Stimulated activated CD8-positive, alpha-beta memory T cell treated with anti-CD3 and anti-CD28 coated beads, Interleukin-15, amount 100 ng/mL, for 24 hours (primary cell): ENCODE measurements at regions not wholly inside any gene's neighbourhood (a gene's known extent, or its start where the extent isn't known, plus 50 kb on each side); places are given as distances from the start of the nearest gene placed in this dataset.
"Not testable (repeated sequence)": the region's sequence is repeated elsewhere in the genome, so short reads cannot be mapped to it uniquely, and the experiment has no call there.

Experiments used
- DNase-seq: peaks from one replicate; pipeline ENCODE4 v3.0.0-alpha.2; 2020; ENCODE audit warnings: low read depth

- no peak for DNase-seq
Observed at GRCh38 chr1:221961532-221962292, 219.8 kb upstream of the DUSP10 start.

- DNase-seq = not testable (repeated sequence)
Observed at GRCh38 chr1:221958161-221958562, 216.3 kb upstream of the DUSP10 start.

GRCh38 chr1:221957350-221957749, 215.5 kb upstream of the DUSP10 start:
- not testable (repeated sequence) for DNase-seq

- no peak for DNase-seq
Observed at GRCh38 chr1:221949996-221950395, 208.1 kb upstream of the DUSP10 start.

- DNase-seq = no peak
Observed at GRCh38 chr1:221948459-221948858, 206.6 kb upstream of the DUSP10 start.

GRCh38 chr1:221947731-221948130, 205.8 kb upstream of the DUSP10 start:
- no peak for DNase-seq

GRCh38 chr1:221946768-221947167, 204.9 kb upstream of the DUSP10 start:
- no peak for DNase-seq

GRCh38 chr1:221945669-221946068, 203.8 kb upstream of the DUSP10 start:
- DNase-seq = no peak

- no peak for DNase-seq
Observed at GRCh38 chr1:221944247-221944870, 202.5 kb upstream of the DUSP10 start.

- DNase-seq = no peak
Observed at GRCh38 chr1:221940631-221941030, 198.7 kb upstream of the DUSP10 start.

- no peak for DNase-seq
Observed at GRCh38 chr1:221939607-221940006, 197.7 kb upstream of the DUSP10 start.

GRCh38 chr1:221937155-221937953, 195.5 kb upstream of the DUSP10 start:
- no peak for DNase-seq

GRCh38 chr1:221933814-221934213, 191.9 kb upstream of the DUSP10 start:
- DNase-seq = no peak

- DNase-seq = no peak
Observed at GRCh38 chr1:221926441-221926840, 184.6 kb upstream of the DUSP10 start.

GRCh38 chr1:221925947-221926346, 184.1 kb upstream of the DUSP10 start:
- DNase-seq = no peak

GRCh38 chr1:221923929-221924598, 182.2 kb upstream of the DUSP10 start:
- no peak for DNase-seq

GRCh38 chr1:221921936-221922335, 180.0 kb upstream of the DUSP10 start:
- no peak for DNase-seq

- no peak for DNase-seq
Observed at GRCh38 chr1:221919743-221920142, 177.9 kb upstream of the DUSP10 start.

- no peak for DNase-seq
Observed at GRCh38 chr1:221919341-221919740, 177.5 kb upstream of the DUSP10 start.

- DNase-seq = no peak
Observed at GRCh38 chr1:221916176-221916575, 174.3 kb upstream of the DUSP10 start.

GRCh38 chr1:221915764-221916163, 173.9 kb upstream of the DUSP10 start:
- no peak for DNase-seq

GRCh38 chr1:221913351-221913892, 171.5 kb upstream of the DUSP10 start:
- no peak for DNase-seq
